Activated CD4-positive, alpha-beta T cell treated with anti-CD3 and anti-CD28 coated beads, Interleukin-2, Interleukin-6, amounts not matched to agents 100 ng/mL and 50 ng/mL, durations not matched to agents 16 hours and 8 hours (primary cell): ENCODE measurements at regions not wholly inside any gene's neighbourhood (a gene's known extent, or its start where the extent isn't known, plus 50 kb on each side); places are given as distances from the start of the nearest gene placed in this dataset.
"Not testable (repeated sequence)": the region's sequence is repeated elsewhere in the genome, so short reads cannot be mapped to it uniquely, and the experiment has no call there.

Experiments used
- DNase-seq: peaks from one replicate; pipeline ENCODE4 v3.0.0-alpha.2; 2020

GRCh38 chr3:176615826-176616225, 581.5 kb downstream of the TBL1XR1 start:
- DNase-seq = no peak

- DNase-seq = no peak
Observed at GRCh38 chr3:176611703-176612102, 585.6 kb downstream of the TBL1XR1 start.

GRCh38 chr3:176609361-176609760, 587.9 kb downstream of the TBL1XR1 start:
- no peak for DNase-seq

GRCh38 chr3:176605553-176605952, 591.7 kb downstream of the TBL1XR1 start:
- DNase-seq = not testable (repeated sequence)

- no peak for DNase-seq
Observed at GRCh38 chr3:176595307-176595706, 602.0 kb downstream of the TBL1XR1 start.

GRCh38 chr3:176590722-176591121, 606.6 kb downstream of the TBL1XR1 start:
- DNase-seq = peak; percentile 20

- DNase-seq = no peak
Observed at GRCh38 chr3:176587089-176587488, 610.2 kb downstream of the TBL1XR1 start.

- DNase-seq = no peak
Observed at GRCh38 chr3:176584413-176585176, 612.7 kb downstream of the TBL1XR1 start.

GRCh38 chr3:176583956-176584355, 613.3 kb downstream of the TBL1XR1 start:
- no peak for DNase-seq

GRCh38 chr3:176581589-176581988, 615.7 kb downstream of the TBL1XR1 start:
- no peak for DNase-seq

- DNase-seq = peak; percentile 0
Observed at GRCh38 chr3:176579711-176580185, 617.5 kb downstream of the TBL1XR1 start.

GRCh38 chr3:176578316-176578715, 619.0 kb downstream of the TBL1XR1 start:
- DNase-seq = no peak

- DNase-seq = no peak
Observed at GRCh38 chr3:176577447-176577846, 619.8 kb downstream of the TBL1XR1 start.

- DNase-seq = no peak
Observed at GRCh38 chr3:176574786-176575185, 622.5 kb downstream of the TBL1XR1 start.

GRCh38 chr3:176571926-176572325, 625.4 kb downstream of the TBL1XR1 start:
- no peak for DNase-seq

GRCh38 chr3:176570992-176571391, 626.3 kb downstream of the TBL1XR1 start:
- DNase-seq = no peak

GRCh38 chr3:176568189-176568588, 629.1 kb downstream of the TBL1XR1 start:
- no peak for DNase-seq

- no peak for DNase-seq
Observed at GRCh38 chr3:176566757-176567156, 630.5 kb downstream of the TBL1XR1 start.

- no peak for DNase-seq
Observed at GRCh38 chr3:176562331-176562730, 635.0 kb downstream of the TBL1XR1 start.

- DNase-seq = no peak
Observed at GRCh38 chr3:176561826-176562225, 635.5 kb downstream of the TBL1XR1 start.

- DNase-seq = no peak
Observed at GRCh38 chr3:176554791-176555654, 642.3 kb downstream of the TBL1XR1 start.

GRCh38 chr3:176554264-176554663, 643.0 kb downstream of the TBL1XR1 start:
- DNase-seq = no peak

- DNase-seq = no peak
Observed at GRCh38 chr3:176526942-176527341, 670.3 kb downstream of the TBL1XR1 start.

GRCh38 chr3:176526225-176526624, 671.1 kb downstream of the TBL1XR1 start:
- no peak for DNase-seq
